ENCODE measurements at regions not wholly inside any gene's neighbourhood (a gene's known extent, or its start where the extent isn't known, plus 50 kb on each side); places are given as distances from the start of the nearest gene placed in this dataset.

GRCh38 chr9:107615321-107615720, 125.8 kb upstream of the KLF4 start:
- DNase-seq = no peak

- DNase-seq = no peak
These were observed 125.2 kb upstream of the KLF4 start for GRCh38 chr9:107614765-107615164.

DNA sequence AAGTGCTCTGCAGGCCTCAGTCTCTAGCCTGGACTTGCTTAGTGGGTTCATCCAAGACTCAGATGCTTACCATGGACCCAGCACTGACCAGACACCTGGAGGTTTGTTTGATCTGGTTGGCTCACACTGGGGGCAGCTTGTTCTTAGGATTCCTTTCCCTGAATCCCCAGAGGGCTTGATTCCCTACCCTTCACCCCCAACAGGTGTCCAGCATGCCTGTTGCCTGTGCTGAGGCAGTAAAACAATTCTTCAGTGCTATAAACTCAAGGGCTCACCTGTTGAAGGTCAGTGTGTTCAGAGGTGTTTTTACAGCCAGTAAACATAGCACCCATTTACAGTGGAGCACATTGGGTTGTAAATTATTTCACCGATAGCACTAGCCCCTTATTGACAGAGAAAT, 123.8 kb upstream of the KLF4 start:
- DNase-seq = no peak

GRCh38 chr9:107612136-107612535, 122.6 kb upstream of the KLF4 start:
- DNase-seq = no peak

GRCh38 chr9:107609547-107609946, 120.0 kb upstream of the KLF4 start:
- DNase-seq = no peak

DNA sequence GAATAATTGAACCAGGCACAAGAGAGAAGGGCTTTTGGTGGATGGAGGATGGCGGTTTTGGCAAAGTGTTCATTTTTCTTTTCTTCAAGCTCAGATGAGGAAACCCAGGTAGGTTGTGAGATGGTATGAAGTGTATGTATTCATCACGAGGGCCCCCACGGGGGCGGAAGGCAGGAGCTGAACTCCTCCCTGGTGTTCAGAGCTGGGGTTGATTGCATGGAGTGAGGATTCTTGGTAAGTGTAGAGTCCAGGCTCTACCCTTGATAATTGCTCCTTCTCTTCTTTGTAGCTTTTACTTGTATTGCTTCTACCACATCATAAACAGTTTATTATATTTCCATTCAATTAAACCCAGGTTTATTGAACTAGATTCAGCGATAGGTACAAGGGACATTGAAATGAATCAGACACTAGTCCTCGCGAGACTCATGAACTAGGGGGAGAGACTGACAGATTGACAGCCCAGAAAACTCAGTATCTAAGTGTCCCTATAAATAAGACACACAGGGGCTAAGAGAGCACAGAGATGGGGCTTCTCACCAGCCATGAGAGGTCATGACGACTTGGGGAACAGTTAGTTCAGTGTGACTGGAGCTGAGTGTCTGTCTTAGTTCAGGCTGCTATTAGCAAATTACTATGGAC, 116.7 kb upstream of the KLF4 start:
- DNase-seq = no peak

GRCh38 chr9:107605041-107605440, 115.5 kb upstream of the KLF4 start:
- DNase-seq = no peak

GRCh38 chr9:107603281-107603680, 113.7 kb upstream of the KLF4 start:
- no peak for DNase-seq

GRCh38 chr9:107600060-107600573, 110.5 kb upstream of the KLF4 start:
- no peak for DNase-seq

GRCh38 chr9:107597743-107598217, 108.2 kb upstream of the KLF4 start:
- DNase-seq = no peak

GRCh38 chr9:107594908-107595530, 105.5 kb upstream of the KLF4 start:
- DNase-seq = no peak

DNA sequence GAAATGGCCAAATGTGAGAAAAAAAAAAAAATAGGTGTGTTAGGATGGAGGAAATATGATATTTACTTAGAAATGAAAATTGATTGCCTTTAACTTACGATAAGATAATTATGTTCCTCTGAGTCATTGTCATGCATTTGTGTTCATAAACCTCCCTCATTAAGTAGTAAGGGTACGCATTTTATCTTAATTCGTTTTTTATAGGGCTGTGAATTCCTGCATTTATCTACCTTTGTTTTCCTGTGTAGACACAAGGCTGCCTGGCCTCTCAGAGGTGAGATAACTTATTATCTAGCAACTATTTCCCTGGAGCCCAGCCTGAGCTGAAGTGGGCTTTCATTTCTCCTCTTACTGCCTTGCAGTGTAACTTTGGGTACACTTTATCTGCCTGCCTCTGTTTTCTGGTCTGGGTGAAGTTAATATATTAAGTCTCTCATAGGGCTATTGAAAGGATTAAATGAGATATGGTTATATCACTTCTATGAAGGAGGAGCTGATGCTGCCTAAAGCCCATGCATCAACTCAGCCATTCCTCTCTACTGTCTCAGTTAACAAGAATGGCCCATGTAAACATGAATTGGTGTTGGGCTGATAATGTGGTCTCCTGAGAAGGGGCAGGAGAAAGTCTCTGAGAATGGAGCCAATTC, 103.8 kb upstream of the KLF4 start:
- DNase-seq = no peak

- no peak for DNase-seq
These were observed 102.9 kb upstream of the KLF4 start for GRCh38 chr9:107592424-107592823.

GRCh38 chr9:107591781-107592180, 102.2 kb upstream of the KLF4 start:
- no peak for DNase-seq

GRCh38 chr9:107588393-107588792, 98.8 kb upstream of the KLF4 start:
- no peak for DNase-seq

- no peak for DNase-seq
These were observed 97.8 kb upstream of the KLF4 start for GRCh38 chr9:107587191-107587963.

DNA sequence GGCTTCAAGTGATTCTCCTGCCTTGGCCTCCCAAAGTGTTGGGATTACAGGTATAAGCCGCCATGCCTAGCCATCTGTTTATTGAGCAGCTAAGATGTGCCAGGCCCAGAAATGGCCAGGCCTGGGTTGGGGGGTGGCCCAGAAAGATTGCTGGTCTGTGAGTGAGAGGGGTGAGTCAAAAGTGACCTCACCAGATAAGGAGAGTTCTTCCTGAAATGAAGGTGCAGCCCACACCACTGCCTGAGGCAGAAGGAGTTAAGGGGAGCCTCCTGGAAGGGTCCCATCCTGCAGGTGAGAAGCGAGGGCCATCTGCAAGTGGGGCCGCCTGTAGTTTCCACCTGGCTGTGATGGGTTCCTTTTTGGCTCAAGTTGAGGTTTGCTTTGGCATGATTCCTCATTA, 96.9 kb upstream of the KLF4 start:
- DNase-seq = no peak

- DNase-seq = no peak
These were observed 95.9 kb upstream of the KLF4 start for GRCh38 chr9:107585465-107585864.

- DNase-seq = no peak
These were observed 95.4 kb upstream of the KLF4 start for GRCh38 chr9:107584944-107585343.

DNA sequence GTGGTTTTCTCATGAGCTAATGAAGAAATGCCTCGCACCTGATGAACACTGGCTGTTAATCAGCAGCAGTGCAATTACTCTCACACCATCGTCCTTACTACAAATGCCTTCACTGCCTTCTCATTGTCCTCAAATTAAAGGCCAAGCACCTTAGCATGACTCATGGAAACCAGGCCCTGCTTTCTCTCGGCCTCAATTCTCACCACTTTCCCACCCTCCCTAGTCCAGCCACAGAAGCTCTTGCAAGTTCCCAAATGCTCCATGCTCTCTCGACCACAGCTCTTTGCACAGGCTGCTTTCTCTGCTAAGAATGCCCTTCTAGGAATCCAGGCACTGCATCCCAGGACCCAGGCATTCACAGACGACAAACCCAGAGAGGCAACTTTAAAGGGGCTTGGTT, 94.6 kb upstream of the KLF4 start:
- DNase-seq = no peak

GRCh38 chr9:107577140-107577776, 87.7 kb upstream of the KLF4 start:
- no peak for DNase-seq

DNA sequence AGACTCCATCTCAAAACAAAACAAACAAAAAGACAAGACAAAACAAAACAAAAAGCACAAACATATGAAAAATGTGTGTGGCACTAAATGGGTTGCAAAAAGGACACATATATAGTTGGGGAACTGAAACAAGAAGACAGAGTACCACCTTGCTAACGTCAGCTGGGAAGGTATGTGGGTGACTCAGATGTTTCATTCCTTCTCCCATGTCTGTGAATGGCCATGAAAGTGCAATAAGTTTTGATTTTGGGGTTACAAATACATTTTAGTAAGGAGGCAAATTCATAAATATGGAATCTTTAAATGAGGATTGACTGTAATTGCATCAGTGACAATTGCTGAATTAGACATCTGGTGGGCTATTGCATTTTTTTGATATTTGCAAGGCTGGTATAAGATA, 81.6 kb upstream of the KLF4 start:
- DNase-seq = no peak

DNA sequence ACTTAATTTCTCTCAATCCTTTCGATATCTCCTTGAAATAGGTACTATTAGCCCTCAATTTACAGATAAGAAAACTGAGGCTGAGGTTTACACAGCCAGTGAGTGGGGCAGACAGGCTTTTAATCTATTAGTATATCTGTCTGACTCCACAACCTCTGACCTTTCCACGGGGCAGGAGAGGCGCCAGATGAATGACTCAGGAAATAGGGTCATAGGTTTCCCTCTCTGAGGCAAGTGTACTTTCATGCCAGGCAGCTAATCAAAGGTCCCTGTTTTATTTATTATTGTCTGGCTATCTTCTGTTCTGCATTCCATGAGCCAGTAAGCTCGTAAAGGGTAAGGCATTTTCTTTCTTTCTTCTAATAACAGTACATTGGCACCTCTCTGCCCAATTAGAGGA, 79.6 kb upstream of the KLF4 start:
- DNase-seq = no peak
